GM21526 (cell line): ENCODE measurements at regions not wholly inside any gene's neighbourhood (a gene's known extent, or its start where the extent isn't known, plus 50 kb on each side); places are given as distances from the start of the nearest gene placed in this dataset.

Source experiments
- ATAC-seq: cut with Tn5 transposase; IDR thresholded peaks from one replicate; pipeline ENCODE4 v1.9.1; 2021; ENCODE audit warnings: moderate library complexity; ENCODE audit not compliant: unreplicated experiment, low FRiP score

- ATAC-seq, result no peak
These were observed 207.0 kb upstream of the SLC30A5 start for GRCh38 chr5:68886814-68887213.

- peak; percentile 76 for ATAC-seq
These were observed 202.1 kb upstream of the SLC30A5 start for GRCh38 chr5:68891718-68892117.

- no peak for ATAC-seq
These were observed 199.1 kb upstream of the SLC30A5 start for GRCh38 chr5:68894673-68895072.

GRCh38 chr5:68898951-68899471 lies 194.8 kb upstream of the SLC30A5 start:
- no peak for ATAC-seq

GRCh38 chr5:68911840-68912690 lies 181.7 kb upstream of the SLC30A5 start:
- no peak for ATAC-seq

GRCh38 chr5:68915079-68915478 lies 178.7 kb upstream of the SLC30A5 start:
- ATAC-seq, result no peak

- no peak for ATAC-seq
These were observed 175.5 kb upstream of the SLC30A5 start for GRCh38 chr5:68918306-68918705.

GRCh38 chr5:68919988-68920490 lies 173.8 kb upstream of the SLC30A5 start:
- ATAC-seq, result no peak

GRCh38 chr5:68920888-68921287 lies 172.9 kb upstream of the SLC30A5 start:
- ATAC-seq, result no peak

GRCh38 chr5:68922172-68922987 lies 171.4 kb upstream of the SLC30A5 start:
- no peak for ATAC-seq

- ATAC-seq, result no peak
These were observed 169.2 kb upstream of the SLC30A5 start for GRCh38 chr5:68924481-68925145.

GRCh38 chr5:68928617-68929302 lies 165.1 kb upstream of the SLC30A5 start:
- ATAC-seq, result no peak

- ATAC-seq, result no peak
These were observed 163.7 kb upstream of the SLC30A5 start for GRCh38 chr5:68930139-68930538.

- ATAC-seq, result no peak
These were observed 160.9 kb upstream of the SLC30A5 start for GRCh38 chr5:68932830-68933434.

- ATAC-seq, result no peak
These were observed 151.6 kb upstream of the SLC30A5 start for GRCh38 chr5:68942169-68942568.

GRCh38 chr5:68946728-68947127 lies 147.1 kb upstream of the SLC30A5 start:
- ATAC-seq, result no peak

- ATAC-seq, result no peak
These were observed 145.8 kb upstream of the SLC30A5 start for GRCh38 chr5:68947986-68948385.

- ATAC-seq, result no peak
These were observed 144.6 kb upstream of the SLC30A5 start for GRCh38 chr5:68949256-68949655.

- ATAC-seq, result no peak
These were observed 144.1 kb upstream of the SLC30A5 start for GRCh38 chr5:68949711-68950110.

GRCh38 chr5:68950125-68950524 lies 143.7 kb upstream of the SLC30A5 start:
- ATAC-seq, result no peak
